HG03378 (cell line): ENCODE measurements at regions not wholly inside any gene's neighbourhood (a gene's known extent, or its start where the extent isn't known, plus 50 kb on each side); places are given as distances from the start of the nearest gene placed in this dataset.

Experiments
- ATAC-seq: cut with Tn5 transposase; IDR thresholded peaks from one replicate; pipeline ENCODE4 v1.9.1; 2021; ENCODE audit warnings: mild to moderate bottlenecking, moderate library complexity; ENCODE audit not compliant: unreplicated experiment

GRCh38 chr5:125117566-125117965, 371.1 kb upstream of the ZNF608 start:
- ATAC-seq, result no peak

DNA sequence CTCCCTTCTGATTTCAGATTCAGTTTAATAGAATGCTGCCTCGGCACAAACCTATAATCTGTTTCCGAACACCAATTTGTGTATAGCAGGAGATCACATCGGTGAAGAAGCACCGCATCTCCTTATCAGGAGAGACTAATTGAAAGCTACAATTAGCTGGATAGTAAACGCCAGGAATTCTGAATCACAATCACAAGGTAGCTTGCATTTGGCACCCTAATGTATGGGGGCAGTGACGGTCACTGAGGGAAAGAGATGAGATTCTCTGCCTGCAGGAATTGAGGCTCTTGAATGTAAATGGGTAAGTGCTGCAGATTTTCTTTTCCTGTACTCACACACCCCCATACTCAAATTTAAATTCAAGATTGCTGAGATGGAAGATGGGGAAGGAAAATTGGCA, 373.6 kb upstream of the ZNF608 start:
- no peak for ATAC-seq

DNA sequence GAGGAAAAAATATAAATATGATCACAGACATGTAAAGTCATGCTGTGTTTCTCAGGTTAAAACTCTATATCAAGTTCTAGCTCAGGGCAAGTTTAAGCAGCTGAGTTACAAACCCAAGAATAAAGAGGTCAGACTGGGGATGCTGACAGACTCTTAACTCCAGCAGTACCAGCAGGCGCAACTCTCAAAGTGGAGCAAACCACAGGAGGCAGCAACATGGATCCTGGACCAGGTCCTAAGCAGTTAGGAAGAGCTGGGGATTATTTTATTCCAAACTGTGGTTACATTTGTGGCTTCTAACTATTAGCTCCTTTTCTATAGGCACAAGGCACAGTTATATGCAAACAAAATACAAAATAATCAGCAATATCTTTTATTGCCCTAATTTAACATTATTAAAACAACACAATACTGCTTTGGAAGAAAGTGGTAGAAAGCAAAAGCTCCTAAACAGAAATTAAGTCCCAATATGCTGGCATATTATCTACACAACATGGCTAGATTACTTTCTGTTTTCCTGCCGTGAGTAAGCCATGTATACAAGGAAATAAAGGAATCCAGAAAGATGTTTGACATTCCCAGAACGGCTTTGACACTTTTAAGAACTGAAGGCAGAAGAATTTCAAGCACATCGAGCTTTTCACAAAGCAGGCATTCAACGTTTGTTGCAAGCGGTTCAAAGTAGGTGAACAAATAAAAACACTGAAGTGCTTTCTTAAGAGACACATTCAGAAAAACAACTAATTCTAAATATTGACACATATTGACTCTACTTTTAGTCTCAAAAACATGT, 378.8 kb upstream of the ZNF608 start:
- no peak for ATAC-seq

DNA sequence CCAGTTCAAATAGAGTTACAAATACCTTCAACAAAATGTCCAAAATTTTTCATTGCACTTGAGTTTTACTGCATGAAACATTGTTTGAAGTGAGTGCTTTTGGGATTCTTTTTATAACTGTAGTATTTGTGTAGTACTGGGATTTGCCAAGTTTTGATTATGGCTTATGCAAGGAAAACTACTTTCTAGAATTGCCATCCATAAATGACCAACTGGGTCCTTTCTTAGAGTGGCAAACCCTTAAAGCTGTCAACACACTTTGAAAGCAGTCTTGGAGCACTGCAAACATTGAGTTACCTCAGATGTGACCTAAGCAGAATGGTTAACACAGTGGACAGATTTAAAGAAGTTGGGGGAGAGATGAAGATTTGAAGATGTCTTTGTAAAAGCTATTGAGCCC, 379.6 kb upstream of the ZNF608 start:
- no peak for ATAC-seq

DNA sequence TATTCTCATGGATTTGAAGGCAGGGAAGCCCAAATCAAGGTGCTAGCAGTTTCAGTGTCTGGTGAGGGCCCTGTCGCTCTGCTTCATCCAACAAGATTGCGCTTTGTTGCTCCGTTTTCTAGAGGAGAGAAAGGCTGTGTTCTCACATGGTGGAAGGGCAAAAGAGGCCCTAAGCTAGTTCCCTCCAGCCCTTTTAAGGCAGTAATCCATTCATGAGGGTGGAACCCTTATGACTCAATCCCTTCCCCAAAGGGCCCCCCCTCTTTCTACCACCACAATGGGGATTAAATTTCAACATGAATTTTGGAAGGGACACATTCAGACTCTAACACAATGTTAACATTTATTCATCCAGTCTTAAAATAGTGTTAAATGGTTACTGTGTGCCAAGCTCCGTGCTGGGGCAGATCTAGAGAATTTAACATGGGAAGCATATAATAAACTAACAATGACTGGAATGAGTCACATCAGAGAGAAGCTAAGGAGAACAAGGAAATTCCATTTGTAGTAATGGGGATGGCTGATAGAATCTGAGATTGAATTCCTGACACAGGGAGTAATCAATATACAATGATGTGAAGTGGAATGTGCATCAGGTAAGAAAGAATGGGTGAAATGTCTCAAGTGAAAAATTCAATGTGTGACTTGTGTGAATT, 382.8 kb upstream of the ZNF608 start:
- no peak for ATAC-seq

- ATAC-seq, result no peak
Observed at GRCh38 chr5:125130591-125130990, 384.2 kb upstream of the ZNF608 start.

DNA sequence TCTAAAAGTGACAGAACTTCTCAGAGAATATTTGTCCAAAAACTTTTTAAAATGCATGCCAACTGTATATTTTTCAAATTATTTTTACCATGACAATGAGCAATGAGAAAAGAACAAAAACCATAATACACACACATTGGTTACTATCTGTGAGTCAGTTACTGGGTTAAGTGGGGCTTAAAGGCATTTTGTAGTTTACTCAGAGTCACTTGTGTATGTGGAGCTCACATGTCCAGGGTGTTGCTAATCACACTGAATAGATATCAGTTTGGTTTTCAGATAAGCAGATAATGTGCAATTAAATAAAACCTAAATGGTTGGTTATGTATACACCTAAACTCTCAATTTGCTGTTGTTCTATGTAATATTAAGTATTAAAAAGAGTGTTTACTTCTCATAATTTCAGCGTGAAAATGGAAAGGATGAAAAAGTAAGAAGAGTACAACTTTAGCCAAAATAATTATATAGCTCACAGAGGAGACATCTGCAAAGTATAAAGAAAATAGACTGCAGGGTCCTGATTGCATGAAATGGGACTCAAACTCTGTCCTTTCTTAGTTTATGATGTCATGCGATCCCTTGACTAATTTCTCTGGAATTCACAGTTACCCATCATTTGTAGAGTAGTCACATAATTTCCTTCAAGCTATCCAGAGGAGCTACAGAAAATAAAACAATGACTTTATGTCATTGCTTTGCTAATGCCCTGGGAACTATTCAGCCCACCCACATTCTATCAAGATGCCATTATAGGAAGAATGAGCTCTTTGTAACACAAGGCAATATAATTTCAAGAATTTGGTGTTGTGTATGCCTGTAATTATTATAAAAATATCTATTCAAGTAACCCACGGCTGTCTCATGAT, 388.0 kb upstream of the ZNF608 start:
- no peak for ATAC-seq

DNA sequence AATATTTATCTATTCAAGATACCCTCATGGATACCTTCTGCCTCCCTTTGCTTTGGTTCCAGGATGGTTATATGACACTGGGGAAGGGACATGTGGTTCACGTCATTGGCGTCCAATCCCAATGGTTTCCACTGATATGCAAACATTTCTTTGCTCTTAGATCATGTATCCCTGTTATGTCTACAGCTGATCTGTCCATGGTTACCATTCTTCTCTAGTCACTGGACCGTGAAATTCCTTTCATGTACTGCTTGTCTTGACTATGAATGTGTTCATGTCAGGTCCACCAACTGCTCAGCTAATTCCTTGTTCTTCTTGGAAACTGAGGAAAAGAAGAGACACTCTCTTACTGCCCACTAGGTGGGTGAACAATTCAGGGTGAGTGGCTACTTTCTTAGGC, 391.1 kb upstream of the ZNF608 start:
- no peak for ATAC-seq

- no peak for ATAC-seq
Observed at GRCh38 chr5:125138266-125138665, 391.8 kb upstream of the ZNF608 start.

GRCh38 chr5:125139590-125139989, 393.2 kb upstream of the ZNF608 start:
- ATAC-seq, result no peak

GRCh38 chr5:125140220-125140619, 393.8 kb upstream of the ZNF608 start:
- ATAC-seq, result no peak

DNA sequence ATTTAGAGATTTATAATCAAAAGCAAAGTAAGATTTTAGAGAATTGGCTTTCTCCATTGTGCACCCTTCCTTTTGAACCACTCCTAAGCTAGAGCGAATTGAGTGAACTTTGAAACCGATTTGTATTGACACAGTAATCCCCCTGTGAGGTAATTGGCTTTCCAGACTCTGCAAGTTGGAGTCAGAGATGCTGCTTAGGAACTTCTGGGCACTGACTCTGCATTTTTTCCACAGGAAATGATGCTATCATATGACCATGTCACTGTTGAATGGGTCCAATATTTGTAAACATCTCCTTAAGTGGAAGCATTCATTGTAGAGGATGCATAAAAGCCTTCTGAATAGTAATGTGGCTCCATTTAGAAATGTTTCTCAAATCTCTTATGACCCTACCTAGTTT, 394.4 kb upstream of the ZNF608 start:
- no peak for ATAC-seq

DNA sequence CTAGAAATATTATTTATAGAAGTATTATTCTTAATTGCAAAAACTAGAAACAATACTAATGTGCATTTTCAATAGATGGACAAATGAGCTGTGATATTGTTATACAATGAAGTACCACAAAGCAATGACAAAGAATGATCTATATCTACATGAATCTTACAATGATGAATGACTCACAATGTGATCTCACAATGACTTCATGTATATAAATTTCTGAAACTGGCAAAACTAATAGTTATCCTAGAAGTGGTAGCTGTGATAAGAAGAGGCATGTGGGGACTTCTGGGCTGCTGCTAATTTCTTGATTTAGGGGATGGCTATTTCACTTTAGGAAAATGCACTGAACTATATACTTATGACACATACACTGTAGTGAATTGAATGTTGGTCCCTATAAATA, 396.0 kb upstream of the ZNF608 start:
- ATAC-seq, result peak; percentile 44

GRCh38 chr5:125143011-125143410, 396.6 kb upstream of the ZNF608 start:
- no peak for ATAC-seq

DNA sequence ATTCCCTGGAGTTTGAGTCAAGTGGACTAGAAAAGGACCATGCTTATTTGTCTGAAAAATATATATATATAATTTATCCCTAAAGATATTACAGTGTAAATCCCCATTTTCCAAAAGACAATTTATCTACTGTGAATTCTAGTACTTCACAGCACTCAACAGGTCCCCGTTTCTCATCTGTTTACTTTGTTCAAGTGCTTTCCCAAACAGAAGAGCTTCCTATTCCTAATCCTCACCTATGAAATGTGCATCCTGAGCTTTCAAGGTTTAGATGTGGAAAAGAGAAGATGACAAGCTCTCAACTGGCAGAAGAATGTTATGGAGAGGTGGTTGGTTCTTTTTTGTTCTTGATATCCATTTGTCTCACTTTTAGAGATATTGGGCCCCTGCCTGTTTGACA, 401.6 kb upstream of the ZNF608 start:
- no peak for ATAC-seq

- ATAC-seq, result no peak
Observed at GRCh38 chr5:125148706-125149105, 402.3 kb upstream of the ZNF608 start.

DNA sequence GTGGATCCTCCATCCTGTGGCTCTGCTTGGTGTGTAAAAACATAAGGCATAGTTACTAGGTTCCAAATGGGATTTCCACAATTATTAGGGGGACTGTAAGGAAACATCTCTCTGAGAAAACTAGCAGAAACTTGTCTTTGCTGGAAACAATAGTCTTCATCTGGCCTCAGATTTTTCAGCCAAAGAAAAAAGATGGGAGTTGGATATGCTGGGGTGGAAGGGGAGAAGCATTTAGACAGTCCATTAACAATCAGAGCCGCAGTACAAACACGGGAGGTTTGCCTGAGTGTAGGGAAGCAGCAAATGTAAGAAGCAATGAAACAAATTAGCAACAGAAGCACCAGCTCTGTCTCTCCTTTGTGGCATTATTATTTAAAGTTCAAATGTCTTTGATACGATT, 402.7 kb upstream of the ZNF608 start:
- no peak for ATAC-seq

- no peak for ATAC-seq
Observed at GRCh38 chr5:125149527-125149926, 403.1 kb upstream of the ZNF608 start.

DNA sequence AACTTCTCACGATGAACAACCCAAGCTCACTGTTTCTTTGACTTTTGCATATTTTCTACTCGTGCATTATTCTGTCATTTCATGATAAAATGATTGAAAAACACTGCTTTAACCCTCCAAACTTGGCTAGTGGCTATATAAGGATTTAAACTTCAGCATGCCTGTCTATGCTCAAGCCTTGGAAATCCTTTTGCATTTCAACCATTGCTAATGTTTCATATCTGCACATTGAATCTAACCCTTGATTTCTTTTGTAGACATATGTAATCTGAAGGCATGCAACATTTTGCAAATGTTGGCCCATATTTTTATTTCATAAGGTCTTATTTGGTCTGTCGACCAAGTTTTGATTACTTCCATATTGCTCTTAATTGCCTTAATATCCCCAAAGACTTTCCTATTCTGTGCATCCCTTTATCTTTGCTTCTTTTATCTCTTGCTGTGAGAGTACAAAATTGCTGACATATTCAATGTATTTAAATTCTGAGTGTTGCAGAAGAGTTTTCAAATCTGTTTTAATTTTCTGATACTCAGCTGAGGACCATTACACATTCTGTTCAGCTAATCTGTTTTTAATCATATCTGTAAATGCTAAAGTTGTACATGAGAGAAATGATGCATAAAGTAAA, 403.7 kb upstream of the ZNF608 start:
- ATAC-seq, result no peak

- no peak for ATAC-seq
Observed at GRCh38 chr5:125151150-125151900, 404.9 kb upstream of the ZNF608 start.

GRCh38 chr5:125152044-125152443, 405.6 kb upstream of the ZNF608 start:
- ATAC-seq, result no peak
